H1 (cell line): ENCODE measurements at regions not wholly inside any gene's neighbourhood (a gene's known extent, or its start where the extent isn't known, plus 50 kb on each side); places are given as distances from the start of the nearest gene placed in this dataset.

Source experiments
- CTCF ChIA-PET: fragments of 300-600 bp; sonication (Branson Sonifier 250); formaldehyde crosslinking; loops from one replicate; lab custom pipeline; 2021; ENCODE audit not compliant: partially characterized antibody; lab: Charles Lee
- POLR2A ChIA-PET: fragments of 300-600 bp; sonication (Branson Sonifier 250); formaldehyde crosslinking; loops from one replicate; lab custom pipeline; 2021; ENCODE audit warnings: inconsistent platforms; ENCODE audit not compliant: partially characterized antibody; lab: Charles Lee
- DNase-seq, 2 experiments: peaks; one replicate each; pipeline versions ENCODE4 v3.0.0 to v3.0.0-alpha.2; 2010 to 2022; ENCODE audit warnings: low spot score in 2 of 2, low read depth in 1 of 2, mixed read lengths in 1 of 2
- FAIRE-seq: peaks from 2 replicates; lab custom pipeline; 2011; peaks lifted over from hg19 to GRCh38; lab: Jason Lieb, UNC
- H2AFZ ChIP-seq: 2 replicates; pipeline ENCODE4 v1.8.1; 2012; ENCODE audit warnings: low read length, inconsistent platforms
- H2AK5ac ChIP-seq: 2 replicates; pipeline ENCODE4 v1.6.1; 2013; ENCODE audit warnings: low read depth, low read length
- H2BK120ac ChIP-seq: replicated peaks from 2 replicates; pipeline ENCODE3; 2013; ENCODE audit warnings: low read depth, low read length, inconsistent platforms
- H2BK12ac ChIP-seq: 2 replicates; pipeline ENCODE4 v1.6.1; 2013; ENCODE audit warnings: low read depth, low read length
- H2BK15ac ChIP-seq: 2 replicates; pipeline ENCODE4 v1.6.1; 2013; ENCODE audit warnings: low read length
- H2BK20ac ChIP-seq: 2 replicates; pipeline ENCODE4 v1.6.1; 2013; ENCODE audit warnings: low read length
- H2BK5ac ChIP-seq: 2 replicates; pipeline ENCODE4 v1.6.1; 2013; ENCODE audit warnings: low read depth, low read length
- H3K14ac ChIP-seq: 2 replicates; pipeline ENCODE4 v1.6.1; 2013; ENCODE audit warnings: inconsistent platforms; ENCODE audit not compliant: insufficient read length
- H3K18ac ChIP-seq: 2 replicates; pipeline ENCODE4 v1.6.1; 2013; ENCODE audit warnings: low read length; ENCODE audit errors: extremely low read depth
- H3K23ac ChIP-seq: 2 replicates; pipeline ENCODE4 v1.6.1; 2013; ENCODE audit warnings: inconsistent platforms; ENCODE audit not compliant: insufficient read length
- H3K23me2 ChIP-seq: 2 replicates; pipeline ENCODE4 v1.6.1; 2013; ENCODE audit warnings: low read depth, low read length
- H3K27ac ChIP-seq: 2 replicates; pipeline ENCODE4 v1.6.1; 2011; ENCODE audit warnings: low read depth, low read length, inconsistent platforms
- H3K27me3 ChIP-seq, 4 experiments: replicated peaks in 1 of 4; 1 replicate in 1 of 4; 2 replicates in 3 of 4; pipeline versions ENCODE4 v1.6.1 to v1.8.1; 2011 to 2013; ENCODE audit warnings: low read length in 3 of 4, mild to moderate bottlenecking in 3 of 4, inconsistent platforms in 2 of 4, mixed read lengths in 2 of 4, moderate library complexity in 1 of 4; ENCODE audit not compliant: control insufficient read depth in 3 of 4, insufficient read depth in 3 of 4; ENCODE audit errors: extremely low read depth in 1 of 4
- H3K36me3 ChIP-seq, 4 experiments: 2 replicates each; pipeline versions ENCODE4 v1.6.1 to v1.8.1; 2011 to 2013; ENCODE audit warnings: mild to moderate bottlenecking in 4 of 4, low read length in 3 of 4, moderate library complexity in 2 of 4, control low read depth in 1 of 4, inconsistent platforms in 1 of 4; ENCODE audit not compliant: insufficient read depth in 4 of 4, control insufficient read depth in 2 of 4
- H3K4ac ChIP-seq: replicated peaks from 2 replicates; pipeline ENCODE3; 2013; ENCODE audit warnings: low read length, low read depth, mixed read lengths, inconsistent platforms; ENCODE audit not compliant: insufficient read length
- H3K4me1 ChIP-seq, 4 experiments: replicated peaks in 1 of 4; 1 replicate in 1 of 4; 2 replicates in 3 of 4; pipeline versions ENCODE4 v1.6.1 to v1.8.1; 2011 to 2013; ENCODE audit warnings: low read length in 3 of 4, inconsistent platforms in 2 of 4, mixed read lengths in 1 of 4; ENCODE audit not compliant: insufficient read depth in 4 of 4, control insufficient read depth in 3 of 4
- H3K4me2 ChIP-seq, 2 experiments: 2 replicates each; pipeline versions ENCODE4 v1.6.1 to v1.8.1; 2011 to 2013; ENCODE audit warnings: low read depth in 2 of 2, low read length in 2 of 2, control low read depth in 1 of 2, inconsistent platforms in 1 of 2, mild to moderate bottlenecking in 1 of 2; ENCODE audit not compliant: insufficient read depth in 1 of 2
- H3K4me3 ChIP-seq, 4 experiments: fragments of 200-600, 300-600 bp in 1 of 4; sonication (generic), shearing (Covaris generic), sonication (Bioruptor Twin) in 1 of 4; 2 replicates each; pipeline versions ENCODE4 v1.5.1 to v1.8.1; 2011 to 2016; ENCODE audit warnings: low read length in 4 of 4, low read depth in 3 of 4, control low read depth in 2 of 4, inconsistent platforms in 2 of 4, mild to moderate bottlenecking in 2 of 4, mixed read lengths in 1 of 4, moderate library complexity in 1 of 4; ENCODE audit not compliant: insufficient read depth in 2 of 4; ENCODE audit errors: extremely low read depth in 1 of 4
- H3K56ac ChIP-seq: replicated peaks from 2 replicates; pipeline ENCODE3; 2013; ENCODE audit warnings: low read depth, mild to moderate bottlenecking, mixed read lengths, low read length, inconsistent platforms; ENCODE audit not compliant: insufficient read length
- H3K79me1 ChIP-seq: 2 replicates; pipeline ENCODE4 v1.6.1; 2013; ENCODE audit warnings: low read depth, low read length, control low read depth
- H3K79me2 ChIP-seq, 2 experiments: 2 replicates each; pipeline versions ENCODE4 v1.6.1 to v1.8.1; 2012 to 2013; ENCODE audit warnings: low read length in 2 of 2, mild to moderate bottlenecking in 2 of 2, inconsistent platforms in 1 of 2; ENCODE audit not compliant: insufficient read depth in 2 of 2, control insufficient read depth in 1 of 2
- H3K9ac ChIP-seq, 4 experiments: replicated peaks in 1 of 4; 1 replicate in 1 of 4; 2 replicates in 3 of 4; pipeline versions ENCODE4 v1.6.1 to v1.8.1; 2011 to 2013; ENCODE audit warnings: low read depth in 3 of 4, low read length in 3 of 4, control low read depth in 2 of 4, mild to moderate bottlenecking in 2 of 4, moderate library complexity in 2 of 4, inconsistent platforms in 1 of 4; ENCODE audit errors: extremely low read depth in 1 of 4
- H3K9me3 ChIP-seq, 2 experiments: 2 replicates each; pipeline versions ENCODE4 v1.6.1 to v1.8.1; 2012 to 2013; ENCODE audit warnings: mild to moderate bottlenecking in 2 of 2, moderate library complexity in 2 of 2, control low read depth in 1 of 2, inconsistent platforms in 1 of 2, low read depth in 1 of 2, low read length in 1 of 2, mixed read lengths in 1 of 2; ENCODE audit not compliant: insufficient read depth in 2 of 2
- H4K20me1 ChIP-seq, 2 experiments: replicated peaks in 1 of 2; 2 replicates each; pipeline versions ENCODE3 to v1.8.1; 2011 to 2013; ENCODE audit warnings: inconsistent platforms in 2 of 2, low read length in 2 of 2, mild to moderate bottlenecking in 1 of 2; ENCODE audit not compliant: insufficient read depth in 2 of 2, control insufficient read depth in 1 of 2
- H4K5ac ChIP-seq: 2 replicates; pipeline ENCODE4 v1.6.1; 2013; ENCODE audit warnings: low read length, low read depth, mixed read lengths, inconsistent platforms; ENCODE audit not compliant: insufficient read length
- H4K8ac ChIP-seq: 2 replicates; pipeline ENCODE4 v1.8.0; 2013; ENCODE audit warnings: mild to moderate bottlenecking, moderate library complexity, low read length, inconsistent platforms; ENCODE audit not compliant: insufficient read depth; ENCODE audit errors: extremely low read depth
- H4K91ac ChIP-seq: replicated peaks from 2 replicates; pipeline ENCODE3; 2013; ENCODE audit warnings: low read length, mixed read lengths, inconsistent platforms; ENCODE audit not compliant: insufficient read length
- BACH1 ChIP-seq: IDR thresholded peaks from 2 replicates; pipeline ENCODE4 v1.6.1; 2012; ENCODE audit warnings: low read length, improper control_type of control experiment
- BCL11A ChIP-seq, 2 experiments: IDR thresholded peaks; one replicate each; pipeline ENCODE4 v1.6.1; 2011; ENCODE audit warnings: low read depth in 2 of 2, low read length in 2 of 2, mild to moderate bottlenecking in 2 of 2
- CBX5 ChIP-seq: fragments of 300-800, 300-1000 bp; sonication (generic); IDR thresholded peaks from 2 replicates; pipeline ENCODE4 v1.7.1; 2016; ENCODE audit warnings: antibody characterized with exemption, low read length, low read depth
- CBX8 ChIP-seq: fragments of 300-800, 300-1000 bp; sonication (generic); IDR thresholded peaks from 2 replicates; pipeline ENCODE4 v1.7.1; 2016; ENCODE audit warnings: low read depth, low read length, borderline replicate concordance
- CHD1 ChIP-seq: IDR thresholded peaks from 2 replicates; pipeline ENCODE4 v1.6.1; 2012; ENCODE audit warnings: low read depth, low read length, improper control_type of control experiment
- EGR1 ChIP-seq: IDR thresholded peaks from 2 replicates; pipeline ENCODE4 v1.6.1; 2011; ENCODE audit warnings: low read depth, low read length, borderline replicate concordance
- EP300 ChIP-seq, 2 experiments: IDR thresholded peaks; 1 replicate in 1 of 2; 2 replicates in 1 of 2; pipeline ENCODE4 v1.6.1; 2011 to 2012; ENCODE audit warnings: low read depth in 2 of 2, low read length in 2 of 2, mild to moderate bottlenecking in 2 of 2, borderline replicate concordance in 1 of 2, inconsistent platforms in 1 of 2, moderate library complexity in 1 of 2
- GTF2F1 ChIP-seq: IDR thresholded peaks from 2 replicates; pipeline ENCODE4 v1.6.1; 2012; ENCODE audit warnings: low read depth, low read length, improper control_type of control experiment, borderline replicate concordance
- HDAC6 ChIP-seq: IDR thresholded peaks from one replicate; pipeline ENCODE4 v1.7.1; 2012; ENCODE audit warnings: low read depth, mild to moderate bottlenecking, inconsistent platforms, low read length, moderate library complexity
- JUN ChIP-seq: IDR thresholded peaks from 2 replicates; pipeline ENCODE4 v1.6.1; 2011; ENCODE audit warnings: low read depth, mild to moderate bottlenecking, improper control_type of control experiment, low read length
- JUND ChIP-seq: IDR thresholded peaks from 2 replicates; pipeline ENCODE4 v1.6.1; 2011; ENCODE audit warnings: mild to moderate bottlenecking, improper control_type of control experiment, low read length
- NANOG ChIP-seq: IDR thresholded peaks from 2 replicates; pipeline ENCODE4 v1.6.1; 2011; ENCODE audit warnings: low read length, low read depth, mild to moderate bottlenecking, inconsistent platforms; ENCODE audit not compliant: insufficient read depth, poor library complexity, severe bottlenecking
- SAP30 ChIP-seq: fragments of 300-600 bp; sonication (generic); IDR thresholded peaks from 2 replicates; pipeline ENCODE4 v1.7.1; 2012; ENCODE audit warnings: low read length, moderate library complexity, mild to moderate bottlenecking, inconsistent platforms; ENCODE audit not compliant: insufficient read depth, insufficient replicate concordance
- SIX5 ChIP-seq: IDR thresholded peaks from 2 replicates; pipeline ENCODE4 v1.6.1; 2011; ENCODE audit warnings: mild to moderate bottlenecking, low read depth, low read length
- SP2 ChIP-seq: IDR thresholded peaks from 2 replicates; pipeline ENCODE4 v1.6.1; 2012; ENCODE audit warnings: mild to moderate bottlenecking, low read length, inconsistent platforms
- YY1 ChIP-seq: IDR thresholded peaks from 2 replicates; pipeline ENCODE4 v1.6.1; 2011; ENCODE audit warnings: low read depth, mild to moderate bottlenecking, low read length
- WGBS, 2 experiments: shearing (Covaris generic) in 1 of 2; methylation state at CpG; one replicate each; pipeline versions ENCODE4 v1.1.6 to v1.1.7; 2013 to 2015; ENCODE audit warnings: low lambda C conversion rate in 2 of 2, mixed read lengths in 2 of 2, inconsistent platforms in 1 of 2, low coverage in 1 of 2, missing lambda C conversion rate in 1 of 2; ENCODE audit not compliant: insufficient replicate concordance in 2 of 2, insufficient coverage in 1 of 2, insufficient read length in 1 of 2; ENCODE audit errors: extremely low coverage in 1 of 2, missing lambda C conversion rate in 1 of 2; 5-methylcytosine and 5-hydroxymethylcytosine counted together

- no peak overlapping the region for H4K5ac ChIP-seq
- no peaks in the 10 kb centered on the region for H3K79me2 ChIP-seq
- ChIA-PET CTCF (no interaction called here), POLR2A (interaction anchor here (0.6 kb wide), 1 partner anchor 17 kb away, joined by 3 read pairs; no protein-coding TSS in a partner anchor)
- no peaks in the 10 kb centered on the region for H3K79me1 ChIP-seq
- no peak overlapping the region for H3K18ac ChIP-seq
- no peaks in the 10 kb centered on the region for H3K27me3 ChIP-seq
- H4K20me1 ChIP-seq, result no peaks in the 10 kb centered on the region
- DNase-seq, result no peak
- no peak for FAIRE-seq
- H3K36me3 ChIP-seq, result no peaks in the 10 kb centered on the region
- H3K9ac ChIP-seq, result no peak overlapping the region
- no peak overlapping the region for H2BK12ac ChIP-seq
- H2BK15ac ChIP-seq, result no peak overlapping the region
- H3K23me2 ChIP-seq, result no peaks in the 10 kb centered on the region
- no peak overlapping the region for H3K27ac ChIP-seq
- H3K9me3 ChIP-seq, result no peaks in the 10 kb centered on the region
- H3K4ac ChIP-seq, result no peak overlapping the region
- H4K8ac ChIP-seq, result no peak overlapping the region
- no peak overlapping the region for H2BK120ac ChIP-seq
- no peak overlapping the region for H2BK5ac ChIP-seq
- H2AFZ ChIP-seq, result no peak overlapping the region
- no peak overlapping the region for H2AK5ac ChIP-seq
- no peak overlapping the region for H3K4me3 ChIP-seq
- H3K4me2 ChIP-seq, result no peak overlapping the region
- H4K91ac ChIP-seq, result no peak overlapping the region
- no peak overlapping the region for H3K56ac ChIP-seq
- H3K23ac ChIP-seq, result no peak overlapping the region
- 84% methylated on average over 3 of the region's 3 CpGs; no CpG with 5 or more reads in 1 of the 2 experiments for WGBS, 2 experiments
- no peak overlapping the region for H3K14ac ChIP-seq
- H2BK20ac ChIP-seq, result no peak overlapping the region
- peaks cover 0 to 10% (median under 1%) of the 10 kb centered on the region in 4 experiments; a peak in 1 of 7 replicates for H3K4me1 ChIP-seq
- TF ChIP-seq NANOG, result no peak
- no peak for TF ChIP-seq CBX5
- TF ChIP-seq CHD1, result no peak
- TF ChIP-seq EGR1, result no peak
- TF ChIP-seq JUND, result no peak
- no peak for TF ChIP-seq JUN
- no peak for TF ChIP-seq CBX8
- no peak for TF ChIP-seq SIX5
- no peak for TF ChIP-seq BACH1
- TF ChIP-seq GTF2F1, result no peak
- TF ChIP-seq SP2, result no peak
- no peak for TF ChIP-seq EP300 (IDR thresholded peaks at IDR 0.05; ENCODE audit: borderline replicate concordance in 1 of 2, low read depth in 2 of 2, low read length in 2 of 2)
- TF ChIP-seq HDAC6, result no peak
- TF ChIP-seq BCL11A (IDR thresholded peaks at IDR 0.05; ENCODE audit: low read depth in 2 of 2, low read length in 2 of 2), result no peak
- no peak for TF ChIP-seq SAP30
- no peak for TF ChIP-seq YY1
Measured at GRCh38 chr1:212215910-212216309, 69.3 kb upstream of the PPP2R5A start.
